ENCODE measurements at regions not wholly inside any gene's neighbourhood (a gene's known extent, or its start where the extent isn't known, plus 50 kb on each side); places are given as distances from the start of the nearest gene placed in this dataset.
"Not testable (repeated sequence)": the region's sequence is repeated elsewhere in the genome, so short reads cannot be mapped to it uniquely, and the experiment has no call there.

- no peak for DNase-seq
Observed at GRCh38 chr2:145002624-145003023, 482.7 kb upstream of the ZEB2 start.

GRCh38 chr2:145000376-145000775, 480.5 kb upstream of the ZEB2 start:
- DNase-seq: no peak

- no peak for DNase-seq
Observed at GRCh38 chr2:144999936-145000335, 480.0 kb upstream of the ZEB2 start.

GRCh38 chr2:144999071-144999875, 479.4 kb upstream of the ZEB2 start:
- no peak for DNase-seq

- no peak for DNase-seq
Observed at GRCh38 chr2:144998435-144998834, 478.5 kb upstream of the ZEB2 start.

GRCh38 chr2:144996225-144996795, 476.4 kb upstream of the ZEB2 start:
- no peak for DNase-seq

GRCh38 chr2:144995482-144995881, 475.6 kb upstream of the ZEB2 start:
- DNase-seq: no peak

GRCh38 chr2:144990661-144991060, 470.7 kb upstream of the ZEB2 start:
- DNase-seq: no peak

- no peak for DNase-seq
Observed at GRCh38 chr2:144989579-144990270, 469.8 kb upstream of the ZEB2 start.

GRCh38 chr2:144988591-144988990, 468.7 kb upstream of the ZEB2 start:
- no peak for DNase-seq

- no peak for DNase-seq
Observed at GRCh38 chr2:144986691-144987090, 466.8 kb upstream of the ZEB2 start.

GRCh38 chr2:144984038-144984437, 464.1 kb upstream of the ZEB2 start:
- no peak for DNase-seq

- DNase-seq: no peak
Observed at GRCh38 chr2:144983107-144983506, 463.2 kb upstream of the ZEB2 start.

- DNase-seq: no peak
Observed at GRCh38 chr2:144982481-144982880, 462.6 kb upstream of the ZEB2 start.

GRCh38 chr2:144975881-144976280, 456.0 kb upstream of the ZEB2 start:
- no peak for DNase-seq

- no peak for DNase-seq
Observed at GRCh38 chr2:144972676-144973075, 452.8 kb upstream of the ZEB2 start.

GRCh38 chr2:144971786-144972335, 451.9 kb upstream of the ZEB2 start:
- DNase-seq: no peak

GRCh38 chr2:144970410-144970809, 450.5 kb upstream of the ZEB2 start:
- DNase-seq: not testable (repeated sequence)

- not testable (repeated sequence) for DNase-seq
Observed at GRCh38 chr2:144969564-144969963, 449.6 kb upstream of the ZEB2 start.

GRCh38 chr2:144967961-144968360, 448.0 kb upstream of the ZEB2 start:
- DNase-seq: no peak

GRCh38 chr2:144965172-144965571, 445.3 kb upstream of the ZEB2 start:
- DNase-seq: no peak

GRCh38 chr2:144963031-144963430, 443.1 kb upstream of the ZEB2 start:
- DNase-seq: no peak

GRCh38 chr2:144959416-144959815, 439.5 kb upstream of the ZEB2 start:
- DNase-seq: no peak

All from activated T-cell treated with anti-CD3 and anti-CD28 coated beads, Interleukin-2, amount 50 U/mL, for 1 hour (primary cell).